ENCODE measurements at regions not wholly inside any gene's neighbourhood (a gene's known extent, or its start where the extent isn't known, plus 50 kb on each side); places are given as distances from the start of the nearest gene placed in this dataset.

- TF ChIP-seq, protein P1, sequence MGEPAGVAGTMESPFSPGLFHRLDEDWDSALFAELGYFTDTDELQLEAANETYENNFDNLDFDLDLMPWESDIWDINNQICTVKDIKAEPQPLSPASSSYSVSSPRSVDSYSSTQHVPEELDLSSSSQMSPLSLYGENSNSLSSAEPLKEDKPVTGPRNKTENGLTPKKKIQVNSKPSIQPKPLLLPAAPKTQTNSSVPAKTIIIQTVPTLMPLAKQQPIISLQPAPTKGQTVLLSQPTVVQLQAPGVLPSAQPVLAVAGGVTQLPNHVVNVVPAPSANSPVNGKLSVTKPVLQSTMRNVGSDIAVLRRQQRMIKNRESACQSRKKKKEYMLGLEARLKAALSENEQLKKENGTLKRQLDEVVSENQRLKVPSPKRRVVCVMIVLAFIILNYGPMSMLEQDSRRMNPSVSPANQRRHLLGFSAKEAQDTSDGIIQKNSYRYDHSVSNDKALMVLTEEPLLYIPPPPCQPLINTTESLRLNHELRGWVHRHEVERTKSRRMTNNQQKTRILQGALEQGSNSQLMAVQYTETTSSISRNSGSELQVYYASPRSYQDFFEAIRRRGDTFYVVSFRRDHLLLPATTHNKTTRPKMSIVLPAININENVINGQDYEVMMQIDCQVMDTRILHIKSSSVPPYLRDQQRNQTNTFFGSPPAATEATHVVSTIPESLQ (CRISPR knock-in tag; IDR thresholded peaks at IDR 0.05): no peak
- TF ChIP-seq CTCF (IDR thresholded peaks at IDR 0.05) (no peak), MLX (CRISPR knock-in tag; IDR thresholded peaks at IDR 0.05) (no peak), CREM (CRISPR knock-in tag; IDR thresholded peaks at IDR 0.05) (no peak)
Observed at GRCh38 chr10:20668985-20669384, 228.1 kb downstream of the NEBL start.

Measured in WTC11 (cell line).